WI38 (cell line): ENCODE measurements at regions not wholly inside any gene's neighbourhood (a gene's known extent, or its start where the extent isn't known, plus 50 kb on each side); places are given as distances from the start of the nearest gene placed in this dataset.

Experiments
- H3K4me3 ChIP-seq: 2 replicates; pipeline ENCODE4 v1.5.1; 2011; ENCODE audit warnings: low read depth, mild to moderate bottlenecking, control low read depth, low read length
- CTCF ChIP-seq: IDR thresholded peaks from 2 replicates; pipeline ENCODE4 v1.5.1; 2012; ENCODE audit warnings: low read depth, mild to moderate bottlenecking, control low read depth, low read length

DNA sequence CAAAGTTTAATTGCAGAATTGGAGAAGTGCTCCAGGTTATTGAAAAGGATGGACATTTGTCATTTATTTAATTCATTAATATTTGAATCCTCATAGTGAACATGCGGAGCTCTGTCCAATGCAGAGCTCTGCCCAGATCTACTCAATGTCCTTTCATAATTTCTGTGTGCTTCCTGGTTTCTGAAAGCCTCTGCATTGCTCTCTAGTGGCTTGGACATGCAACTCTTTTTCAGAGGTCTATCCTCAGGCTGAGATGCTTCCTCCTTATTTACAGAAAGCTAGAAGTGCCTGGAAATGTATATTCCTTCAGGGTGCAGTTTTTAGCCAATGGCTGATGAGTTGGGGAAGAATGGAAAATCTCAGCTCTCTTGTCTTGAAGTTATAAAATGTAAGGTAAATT lies 786.1 kb upstream of the AADAT start:
- H3K4me3 ChIP-seq: no peak overlapping the region
- TF ChIP-seq CTCF: no peak

DNA sequence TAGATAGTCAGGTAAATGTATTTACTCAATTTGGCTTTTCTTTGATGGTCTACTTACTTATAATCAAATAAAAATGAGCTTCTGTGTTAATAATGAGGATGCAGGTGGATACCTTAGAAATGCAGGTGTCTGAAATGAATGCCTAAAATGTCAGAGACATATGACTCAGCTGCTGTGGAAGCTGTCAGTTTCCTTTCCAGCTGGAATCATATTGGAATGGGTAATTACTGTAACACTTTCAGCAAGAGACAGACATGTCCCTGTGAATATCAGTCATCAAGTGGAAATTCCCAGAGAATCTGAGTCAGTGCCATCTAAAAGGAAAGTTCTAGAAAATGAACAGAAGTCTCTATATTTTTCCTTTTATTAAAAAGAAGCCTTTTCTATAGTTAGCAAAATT lies 783.0 kb upstream of the AADAT start:
- TF ChIP-seq CTCF: no peak
- no peak overlapping the region for H3K4me3 ChIP-seq

GRCh38 chr4:170868170-170868569 lies 778.4 kb upstream of the AADAT start:
- TF ChIP-seq CTCF: no peak
- no peak overlapping the region for H3K4me3 ChIP-seq

- TF ChIP-seq CTCF: no peak
- no peak overlapping the region for H3K4me3 ChIP-seq
Observed at GRCh38 chr4:170854097-170854496, 764.3 kb upstream of the AADAT start.

DNA sequence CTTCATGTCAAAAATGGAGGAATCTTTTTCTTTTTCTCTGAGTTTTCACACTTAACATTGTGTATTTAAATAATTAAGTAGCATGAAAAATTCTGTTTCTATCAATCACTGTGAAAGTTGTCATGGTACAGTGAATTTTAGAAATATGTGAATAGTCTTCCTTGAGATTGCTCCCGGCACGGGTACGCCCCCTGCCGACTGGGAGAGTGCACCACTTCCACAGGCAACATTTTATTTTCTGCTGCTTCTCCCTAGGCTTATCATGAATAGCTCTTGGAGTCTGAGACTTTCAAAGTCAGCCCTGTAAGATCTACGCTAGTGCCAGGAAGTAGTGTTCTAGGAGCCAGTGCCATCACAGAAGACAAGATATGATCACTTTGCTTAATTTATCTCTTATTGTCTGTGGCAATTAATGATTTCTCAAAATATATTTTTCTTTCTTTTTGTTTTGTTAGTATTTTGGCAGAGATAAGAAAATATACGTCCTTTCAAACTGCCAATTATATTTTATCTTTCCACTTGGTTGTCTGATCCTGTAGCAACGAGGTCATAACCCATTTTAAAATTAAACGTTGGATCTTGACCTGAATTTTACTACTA lies 763.8 kb upstream of the AADAT start:
- no peak for TF ChIP-seq CTCF
- no peak overlapping the region for H3K4me3 ChIP-seq

DNA sequence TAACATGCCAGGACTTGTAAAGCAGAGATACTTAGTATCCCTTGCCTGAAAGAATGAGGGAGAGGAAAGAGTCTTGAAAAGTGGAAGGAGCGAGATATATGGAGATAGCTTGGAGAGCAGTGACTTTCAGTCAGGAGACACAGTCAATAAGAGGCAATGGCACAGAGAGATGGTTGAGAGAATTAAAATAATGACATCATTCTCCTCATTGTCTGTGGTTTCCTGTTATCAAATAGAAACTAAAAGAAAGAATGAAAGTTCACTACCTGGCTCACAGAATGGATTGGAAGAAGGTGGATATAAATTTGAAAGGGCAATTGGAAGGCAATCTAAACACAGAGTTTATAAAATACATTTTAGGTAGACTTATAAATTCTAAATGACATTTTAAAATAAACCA lies 760.2 kb upstream of the AADAT start:
- no peak for TF ChIP-seq CTCF
- no peak overlapping the region for H3K4me3 ChIP-seq

GRCh38 chr4:170827562-170828274 lies 738.0 kb upstream of the AADAT start:
- no peak overlapping the region for H3K4me3 ChIP-seq
- TF ChIP-seq CTCF: no peak
